HCT116 (cell line): ENCODE measurements at regions not wholly inside any gene's neighbourhood (a gene's known extent, or its start where the extent isn't known, plus 50 kb on each side); places are given as distances from the start of the nearest gene placed in this dataset.

ENCODE experiments used
- ATAC-seq: fragments of 200-7000 bp; cut with Tn5 transposase; 2 replicates; pipeline ENCODE4 v1.9.1; 2020; ENCODE audit warnings: mild to moderate bottlenecking, moderate library complexity
- BruUV-seq: library from RNA; stranded (reverse); fragments of 400-500 nt; replicated peaks from 2 replicates; lab custom pipeline; 2021; lab: Mats Ljungman, UMichigan
- CTCF ChIA-PET: fragments of 300-600 bp; sonication (Branson Sonifier 250); formaldehyde crosslinking; loops from one replicate; lab custom pipeline; 2021; ENCODE audit warnings: antibody characterized with exemption; lab: Charles Lee
- POLR2A ChIA-PET: fragments of 300-600, 350-600 bp; sonication (Branson Sonifier 250); formaldehyde crosslinking; loops from one replicate; lab custom pipeline; 2021; ENCODE audit warnings: antibody characterized with exemption; lab: Charles Lee
- RAD21 ChIA-PET, 2 experiments: fragments of 300-600 bp; sonication (Branson Sonifier 250); formaldehyde crosslinking; loops; one replicate each; lab custom pipeline; 2023; ENCODE audit warnings: low total read pairs in 2 of 2; ENCODE audit not compliant: uncharacterized antibody in 2 of 2, unreplicated experiment in 2 of 2, low non-redundant PET in 1 of 2; lab: Charles Lee
- DNase-seq: peaks from one replicate; pipeline ENCODE4 v3.0.0-alpha.2; 2010; ENCODE audit warnings: low read depth, low spot score
- H2AFZ ChIP-seq: fragments of 200-600 bp; shearing (Covaris generic), sonication (generic); 2 replicates; pipeline ENCODE4 v1.6.1; 2017; ENCODE audit warnings: low read depth, mixed run types, mixed read lengths, antibody characterized with exemption, low read length; ENCODE audit not compliant: poor library complexity, severe bottlenecking
- H3K27ac ChIP-seq: 2 replicates; pipeline ENCODE4 v1.5.1; 2012; ENCODE audit warnings: low read depth, low read length
- H3K27me3 ChIP-seq: fragments of 200-600 bp; sonication (generic); 2 replicates; pipeline ENCODE4 v1.6.1; 2016; ENCODE audit warnings: mixed run types, low read length, mixed read lengths; ENCODE audit not compliant: insufficient read depth
- H3K36me3 ChIP-seq, 2 experiments: fragments of 200-500 bp in 1 of 2; fragments of 200-600 bp in 1 of 2; sonication (Bioruptor generic) in 1 of 2; sonication (generic) in 1 of 2; 2 replicates each; pipeline versions ENCODE4 v1.5.1 to v1.6.1; 2014 to 2016; ENCODE audit warnings: low read length in 2 of 2, inconsistent platforms in 1 of 2, mixed read lengths in 1 of 2, mixed run types in 1 of 2; ENCODE audit not compliant: insufficient read depth in 2 of 2, control insufficient read depth in 1 of 2
- H3K4me1 ChIP-seq, 2 experiments: fragments of 200-600 bp in 1 of 2; sonication (generic) in 1 of 2; 2 replicates each; pipeline versions ENCODE4 v1.5.1 to v1.6.1; 2012 to 2017; ENCODE audit warnings: low read length in 2 of 2, inconsistent platforms in 1 of 2, mild to moderate bottlenecking in 1 of 2, mixed read lengths in 1 of 2, mixed run types in 1 of 2, moderate library complexity in 1 of 2; ENCODE audit not compliant: insufficient read depth in 2 of 2, control insufficient read depth in 1 of 2
- H3K4me2 ChIP-seq: fragments of 200-600 bp; sonication (generic); 2 replicates; pipeline ENCODE4 v1.6.1; 2017; ENCODE audit warnings: mixed run types, low read length, mixed read lengths
- H3K4me3 ChIP-seq, 2 experiments: fragments of 200-600 bp in 1 of 2; sonication (generic) in 1 of 2; replicated peaks in 1 of 2; 2 replicates each; pipeline ENCODE4 v1.5.1; 2011 to 2016; ENCODE audit warnings: low read length in 2 of 2, control low read depth in 1 of 2, low read depth in 1 of 2, mild to moderate bottlenecking in 1 of 2, mixed read lengths in 1 of 2, mixed run types in 1 of 2
- H3K79me2 ChIP-seq: fragments of 200-600 bp; sonication (generic); 2 replicates; pipeline ENCODE4 v1.6.1; 2017; ENCODE audit warnings: mild to moderate bottlenecking, mixed run types, low read length, moderate library complexity, mixed read lengths; ENCODE audit not compliant: insufficient read depth
- H3K9ac ChIP-seq: fragments of 200-600 bp; sonication (generic); 2 replicates; pipeline ENCODE4 v1.6.1; 2016; ENCODE audit warnings: low read length, mixed read lengths
- H3K9me2 ChIP-seq: fragments of 200-600 bp; sonication (generic), shearing (Covaris generic); 2 replicates; pipeline ENCODE4 v1.6.1; 2017; ENCODE audit warnings: mixed run types, mild to moderate bottlenecking, moderate library complexity; ENCODE audit not compliant: insufficient read depth
- H3K9me3 ChIP-seq, 2 experiments: fragments of 200-500 bp in 1 of 2; fragments of 200-600 bp in 1 of 2; sonication (Bioruptor generic) in 1 of 2; sonication (generic) in 1 of 2; 2 replicates each; pipeline ENCODE4 v1.6.1; 2014 to 2017; ENCODE audit warnings: low read length in 2 of 2, mixed read lengths in 2 of 2, inconsistent platforms in 1 of 2, low read depth in 1 of 2, mild to moderate bottlenecking in 1 of 2, mixed run types in 1 of 2, moderate library complexity in 1 of 2; ENCODE audit not compliant: control insufficient read depth in 1 of 2, insufficient read depth in 1 of 2
- H4K20me1 ChIP-seq: fragments of 200-600 bp; sonication (generic), shearing (Covaris generic); 2 replicates; pipeline ENCODE4 v1.6.1; 2017; ENCODE audit warnings: mixed run types, mild to moderate bottlenecking, moderate library complexity; ENCODE audit not compliant: insufficient read depth
- CEBPB ChIP-seq: IDR thresholded peaks from 2 replicates; pipeline ENCODE4 v1.6.1; 2012; ENCODE audit warnings: low read depth
- ZFX ChIP-seq: fragments of 450-650 bp; IDR thresholded peaks from 2 replicates; pipeline ENCODE4 v1.6.1; 2017
- intact Hi-C: fragments of 100-400 bp; cut with micrococcal nuclease; formaldehyde crosslinking; loops from 2 replicates; pipeline ENCODE4 v1.10.0; 2022

DNA sequence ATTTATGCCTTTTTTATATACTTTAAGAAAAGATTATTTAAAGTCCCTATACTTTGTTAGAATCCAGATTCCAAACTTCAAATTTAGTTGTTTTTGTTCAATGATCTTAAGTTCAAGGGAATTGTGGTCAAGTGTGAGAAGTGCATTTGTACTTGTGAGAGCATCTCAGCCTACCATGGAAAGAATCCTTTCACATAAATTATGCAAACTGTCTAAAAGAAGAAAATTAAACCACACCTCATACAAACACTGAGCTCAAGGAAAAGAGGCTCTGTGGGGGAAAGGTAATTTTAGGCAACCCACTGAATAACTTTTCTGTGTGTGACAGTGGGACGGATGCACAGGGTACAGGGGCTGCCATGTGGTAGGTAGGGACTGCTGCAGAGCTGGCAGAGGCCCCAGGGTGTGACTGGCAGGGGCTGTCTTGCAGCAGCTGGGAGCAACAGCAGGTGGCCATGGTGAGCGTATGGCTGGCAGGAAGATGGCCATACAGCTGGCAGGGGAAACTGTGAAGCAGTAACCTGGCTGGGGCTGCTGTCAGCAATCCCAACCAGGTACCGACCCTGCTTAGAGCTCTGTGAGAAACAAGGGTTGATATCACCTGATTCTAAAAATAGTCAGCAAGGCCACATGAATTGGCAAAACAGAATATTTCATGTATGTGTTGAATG is 130.6 kb downstream of the UGT8 start:
- H3K27me3 ChIP-seq: no peaks in the 10 kb centered on the region
- intact Hi-C loops: no loop called here
- no peak overlapping the region for H3K9ac ChIP-seq
- H3K9me3 ChIP-seq: no peaks in the 10 kb centered on the region
- no peak overlapping the region for H3K4me2 ChIP-seq
- no peak overlapping the region for H2AFZ ChIP-seq
- H4K20me1 ChIP-seq: no peaks in the 10 kb centered on the region
- DNase-seq: no peak
- no peaks in the 10 kb centered on the region for H3K4me1 ChIP-seq
- no TSS peak for BruUV-seq
- no peak overlapping the region for H3K4me3 ChIP-seq
- no peaks in the 10 kb centered on the region for H3K36me3 ChIP-seq
- RAD21 ChIA-PET: no interaction called here
- ATAC-seq: no peak
- CTCF ChIA-PET: no interaction called here
- no peaks in the 10 kb centered on the region for H3K9me2 ChIP-seq
- no peaks in the 10 kb centered on the region for H3K79me2 ChIP-seq
- no peak overlapping the region for H3K27ac ChIP-seq
- POLR2A ChIA-PET: no interaction called here
- TF ChIP-seq ZFX: no peak

DNA sequence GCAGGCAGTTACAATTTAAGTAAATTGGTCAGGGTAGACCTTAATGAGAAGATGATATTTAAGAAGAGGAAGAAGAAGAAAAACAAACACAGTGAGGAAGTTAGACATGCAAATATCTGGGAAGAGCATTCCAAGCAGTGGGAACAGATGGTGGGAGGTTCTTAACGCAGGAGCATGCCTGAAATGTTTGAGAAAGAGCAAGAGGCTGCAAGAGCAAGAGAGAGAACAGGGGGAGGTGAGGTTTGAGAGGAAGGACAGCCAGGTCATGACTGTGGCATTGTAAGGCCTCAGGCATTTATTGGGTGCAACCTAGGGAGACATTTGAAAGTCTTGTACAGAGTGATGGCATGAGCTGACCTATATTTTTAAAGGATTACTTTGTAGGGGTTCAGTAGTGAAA is 136.0 kb downstream of the UGT8 start:
- no peak overlapping the region for H3K4me3 ChIP-seq
- H2AFZ ChIP-seq: no peak overlapping the region
- no peaks in the 10 kb centered on the region for H3K9me2 ChIP-seq
- intact Hi-C loops: no loop called here
- ATAC-seq: no peak
- TF ChIP-seq CEBPB (no peak), ZFX (no peak)
- no peak overlapping the region for H3K4me2 ChIP-seq
- H3K9ac ChIP-seq: no peak overlapping the region
- no peaks in the 10 kb centered on the region for H3K9me3 ChIP-seq
- no peak for DNase-seq
- no peak overlapping the region for H3K27ac ChIP-seq
- RAD21 ChIA-PET: no interaction called here
- H3K4me1 ChIP-seq: no peaks in the 10 kb centered on the region
- BruUV-seq: no TSS peak
- POLR2A ChIA-PET: no interaction called here
- no peaks in the 10 kb centered on the region for H3K27me3 ChIP-seq
- no peaks in the 10 kb centered on the region for H4K20me1 ChIP-seq
- H3K36me3 ChIP-seq: no peaks in the 10 kb centered on the region
- H3K79me2 ChIP-seq: no peaks in the 10 kb centered on the region
- CTCF ChIA-PET: no interaction called here
